ENCODE measurements at regions not wholly inside any gene's neighbourhood (a gene's known extent, or its start where the extent isn't known, plus 50 kb on each side); places are given as distances from the start of the nearest gene placed in this dataset.
"Not testable (repeated sequence)": the region's sequence is repeated elsewhere in the genome, so short reads cannot be mapped to it uniquely, and the experiment has no call there.

DNA sequence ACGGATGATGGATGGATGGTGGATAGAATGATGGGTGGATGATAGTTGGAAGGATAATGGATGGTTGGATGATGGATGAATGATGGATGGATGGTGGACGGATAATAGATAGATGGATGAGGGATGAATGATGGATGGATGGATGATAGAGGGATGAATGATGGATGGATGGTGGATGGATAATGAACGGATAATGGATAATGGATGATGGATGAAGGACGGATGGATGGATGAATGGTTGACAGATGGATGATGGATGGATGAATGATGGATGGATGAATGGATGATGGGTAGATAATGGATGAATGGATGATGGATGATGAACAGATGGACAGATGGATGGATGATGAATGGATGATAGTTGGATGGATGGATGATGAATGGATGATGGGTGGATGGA lies 255.1 kb downstream of the NPHP4 start:
- peaks cover 2% of the 10 kb centered on the region for H3K36me3 Mint-ChIP-seq

DNA sequence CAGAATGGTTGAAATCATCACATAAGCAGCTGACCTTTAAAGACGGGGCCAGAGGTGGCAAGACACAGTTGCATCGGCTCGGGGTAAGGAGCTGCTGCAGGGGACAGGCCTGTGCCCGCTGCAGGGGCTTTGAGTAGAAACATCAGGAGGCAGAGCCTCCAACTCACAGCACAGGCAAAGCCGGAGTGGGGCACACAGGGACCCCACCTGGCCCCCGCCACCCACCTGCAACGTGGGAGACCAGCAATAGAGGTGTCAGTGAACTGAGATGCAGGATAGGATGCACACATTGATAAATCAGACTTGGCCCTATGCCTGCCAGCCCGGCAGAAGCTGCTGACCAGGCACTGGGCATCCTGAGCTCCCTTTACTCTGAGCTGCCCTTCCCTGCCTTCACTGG lies 257.2 kb downstream of the NPHP4 start:
- Mint-ChIP-seq H3K4me3 (no peak overlapping the region), H3K27me3 (peaks cover 4% of the 10 kb centered on the region), H3K9me3 (ENCODE audit: low read depth) (no peaks in the 10 kb centered on the region), H3K4me1 (ENCODE audit: low read depth) (peaks cover 7% of the 10 kb centered on the region), H3K36me3 (peaks cover 2% of the 10 kb centered on the region), H3K27ac (no peak overlapping the region)

More for the DNA sequence above, 255.1 kb downstream of the NPHP4 start:
- Mint-ChIP-seq H3K27me3 (peaks cover 4% of the 10 kb centered on the region), H3K4me1 (ENCODE audit: low read depth) (peaks cover 14% of the 10 kb centered on the region), H3K4me3 (no peak overlapping the region), H3K9me3 (ENCODE audit: low read depth) (no peaks in the 10 kb centered on the region), H3K27ac (no peak overlapping the region)

DNA sequence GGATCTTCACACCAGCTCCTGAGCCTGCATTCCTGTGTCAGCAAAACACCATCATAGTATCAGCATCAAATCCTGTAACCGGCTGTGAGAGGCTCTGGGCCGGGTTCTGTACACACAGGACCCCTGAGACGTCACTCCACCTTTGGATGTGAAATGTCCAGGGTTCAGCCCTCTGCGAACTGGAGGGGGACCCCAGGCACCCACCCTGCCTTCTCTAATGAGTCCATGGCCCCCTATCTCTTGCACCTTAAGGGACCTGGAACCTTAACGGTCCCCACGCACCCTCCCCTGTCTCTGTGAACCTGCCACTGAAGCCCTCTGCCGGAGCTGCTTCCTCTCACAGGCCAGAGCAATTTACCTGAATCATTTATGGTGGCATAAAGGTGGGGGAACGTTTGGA lies 257.8 kb downstream of the NPHP4 start:
- Mint-ChIP-seq H3K4me3 (no peak overlapping the region), H3K36me3 (peaks cover 2% of the 10 kb centered on the region), H3K27ac (no peak overlapping the region), H3K4me1 (ENCODE audit: low read depth) (peaks cover 2% of the 10 kb centered on the region), H3K27me3 (peaks cover 4% of the 10 kb centered on the region), H3K9me3 (ENCODE audit: low read depth) (no peaks in the 10 kb centered on the region)

DNA sequence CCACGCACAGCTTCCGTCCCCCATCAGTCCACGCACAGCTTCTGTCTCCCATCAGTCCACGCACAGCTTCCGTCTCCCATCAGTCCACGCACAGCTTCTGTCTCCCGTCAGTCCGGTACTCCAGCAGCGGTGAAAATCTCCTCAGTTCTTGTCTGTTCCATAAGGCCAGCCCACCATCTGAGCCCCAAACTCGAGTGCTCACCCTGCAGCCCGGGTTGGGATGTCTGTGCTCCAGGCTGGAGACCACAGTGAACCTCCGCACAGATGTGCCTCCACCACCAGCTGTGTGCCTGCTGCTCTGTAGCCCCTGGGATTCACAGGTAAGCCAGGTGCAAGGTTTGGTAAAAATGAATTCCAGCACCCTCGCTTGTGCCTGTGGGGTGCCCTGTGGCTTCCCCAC lies 258.6 kb downstream of the NPHP4 start:
- Mint-ChIP-seq H3K36me3 (peaks cover 2% of the 10 kb centered on the region), H3K27ac (no peak overlapping the region), H3K27me3 (peaks cover 4% of the 10 kb centered on the region), H3K9me3 (ENCODE audit: low read depth) (no peaks in the 10 kb centered on the region), H3K4me1 (ENCODE audit: low read depth) (no peaks in the 10 kb centered on the region), H3K4me3 (no peak overlapping the region)

DNA sequence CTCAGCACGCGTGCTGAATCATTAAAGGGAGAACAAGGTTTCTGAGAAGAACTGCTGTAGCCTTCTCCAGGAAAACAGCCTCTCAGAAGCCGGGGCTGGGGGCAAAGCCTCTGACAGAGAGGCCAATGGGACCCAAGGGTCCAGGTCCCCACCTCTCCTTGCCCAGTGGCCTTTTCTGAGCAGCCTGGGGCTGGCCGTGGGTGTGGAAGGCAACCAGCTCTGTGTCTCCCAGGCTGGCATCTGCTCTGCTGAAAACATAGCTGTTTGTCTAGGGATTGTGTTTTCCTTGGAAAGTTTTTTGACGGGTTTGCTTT lies 261.2 kb downstream of the NPHP4 start:
- H3K27ac Mint-ChIP-seq = no peak overlapping the region
- H3K27me3 Mint-ChIP-seq = peaks cover 2% of the 10 kb centered on the region
- H3K9me3 Mint-ChIP-seq (ENCODE audit: low read depth) = no peaks in the 10 kb centered on the region
- H3K4me3 Mint-ChIP-seq = no peak overlapping the region
- no peaks in the 10 kb centered on the region for H3K4me1 Mint-ChIP-seq (ENCODE audit: low read depth)
- no peaks in the 10 kb centered on the region for H3K36me3 Mint-ChIP-seq

DNA sequence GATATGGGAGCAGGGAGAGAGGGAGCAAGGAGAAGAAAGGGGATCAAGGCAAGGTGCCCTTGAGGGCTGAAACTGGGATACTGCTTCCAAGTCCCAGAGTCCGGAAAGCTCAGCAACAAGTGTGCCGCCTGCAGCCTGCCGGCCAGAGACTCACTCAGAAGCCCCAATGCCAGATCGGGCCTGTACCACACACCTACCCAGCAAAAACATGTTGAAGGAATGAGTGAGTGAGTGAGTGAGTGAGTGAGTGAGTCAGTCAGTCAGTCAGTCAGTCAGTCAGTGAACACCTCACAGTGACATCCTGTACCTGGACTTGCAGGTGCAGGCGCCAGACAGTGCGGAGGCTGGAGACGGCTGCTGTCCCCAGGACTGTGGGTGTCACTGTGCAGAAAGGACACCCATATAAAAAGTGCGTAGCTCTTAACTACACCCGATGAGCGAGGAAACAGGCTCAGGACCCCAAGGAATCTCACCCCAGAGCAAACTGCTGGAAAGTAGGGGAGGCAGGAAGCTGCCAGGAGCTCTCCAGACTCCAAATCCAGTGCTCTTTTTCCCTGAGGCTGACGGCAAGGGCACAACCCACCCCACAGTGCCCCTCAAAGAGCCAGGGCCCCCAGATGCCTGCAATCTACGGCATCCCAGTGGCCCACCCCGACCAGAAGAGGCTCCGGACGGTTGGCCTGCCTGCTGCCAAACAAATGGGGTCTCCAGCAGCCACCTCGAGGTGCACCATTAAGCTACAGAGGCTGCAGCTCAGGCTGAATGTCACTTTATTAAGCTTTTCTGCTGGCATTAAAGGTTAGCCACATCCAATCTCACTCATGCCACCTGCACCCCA lies 261.7 kb downstream of the NPHP4 start:
- Mint-ChIP-seq H3K4me3 (no peak overlapping the region), H3K27me3 (peaks cover 2% of the 10 kb centered on the region), H3K9me3 (ENCODE audit: low read depth) (no peaks in the 10 kb centered on the region), H3K36me3 (no peaks in the 10 kb centered on the region), H3K27ac (no peak overlapping the region), H3K4me1 (ENCODE audit: low read depth) (no peaks in the 10 kb centered on the region)

DNA sequence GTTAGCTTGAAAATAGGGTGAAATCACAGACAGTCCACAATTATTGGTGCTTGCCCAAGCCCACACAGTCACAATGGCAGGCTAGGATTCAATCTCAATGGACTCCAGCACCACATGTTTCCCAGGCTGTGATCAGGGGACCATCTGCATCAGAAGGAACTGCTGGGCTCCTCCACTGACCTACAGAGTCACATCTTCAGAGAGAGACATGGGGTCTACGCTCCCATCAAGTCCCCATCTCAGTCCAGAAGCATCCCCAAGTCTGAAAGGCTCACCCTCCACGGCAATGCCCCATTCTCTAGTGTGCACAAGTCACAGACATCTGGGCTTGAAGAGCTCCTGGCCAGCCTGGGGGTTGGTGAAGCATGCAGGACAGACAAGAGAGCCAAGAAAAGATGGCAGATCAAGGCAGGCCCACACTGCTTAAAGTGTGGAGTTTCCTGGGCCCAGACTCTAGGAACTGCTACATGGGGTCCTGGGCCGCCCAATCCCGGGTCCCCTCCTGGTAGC lies 262.5 kb downstream of the NPHP4 start:
- Mint-ChIP-seq H3K9me3 (ENCODE audit: low read depth) (no peaks in the 10 kb centered on the region), H3K27me3 (peaks cover 4% of the 10 kb centered on the region), H3K36me3 (no peaks in the 10 kb centered on the region), H3K4me1 (ENCODE audit: low read depth) (no peaks in the 10 kb centered on the region), H3K4me3 (no peak overlapping the region), H3K27ac (no peak overlapping the region)

DNA sequence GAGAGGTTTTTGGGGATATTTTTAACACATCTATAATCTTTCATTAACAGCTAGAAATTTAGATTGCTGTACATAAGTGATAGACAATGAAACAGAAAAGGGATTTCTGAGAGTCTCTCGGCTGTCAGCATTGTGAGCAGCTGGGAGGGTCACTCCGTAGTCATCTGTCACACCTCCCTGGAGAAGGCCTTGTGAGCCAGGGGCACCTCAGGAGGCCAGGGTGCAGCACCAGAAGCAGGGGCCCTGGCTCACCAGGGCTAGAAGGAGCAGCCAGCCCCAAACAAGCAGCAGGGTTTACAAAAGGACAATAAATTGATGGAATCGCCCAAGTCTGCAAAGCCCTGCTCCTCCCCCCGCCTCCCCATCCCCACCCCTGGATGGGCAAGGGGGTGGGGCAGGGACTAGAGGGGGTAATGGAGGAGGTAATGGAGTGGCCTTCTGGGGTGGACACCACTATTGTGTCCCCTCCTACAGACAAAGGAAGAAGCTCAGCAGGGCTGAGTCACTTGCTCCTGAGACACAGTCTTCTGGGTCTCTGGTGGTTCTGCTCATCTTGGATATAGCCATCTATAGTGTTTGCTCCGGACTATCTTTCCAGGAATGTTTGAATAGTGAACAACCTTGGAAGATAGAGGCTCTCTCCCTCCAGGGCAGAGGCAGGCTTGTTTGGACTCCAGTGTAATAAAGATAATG lies 263.4 kb downstream of the NPHP4 start:
- H3K9me3 Mint-ChIP-seq (ENCODE audit: low read depth) = no peaks in the 10 kb centered on the region
- no peak overlapping the region for H3K4me3 Mint-ChIP-seq
- H3K4me1 Mint-ChIP-seq (ENCODE audit: low read depth) = no peaks in the 10 kb centered on the region
- no peak overlapping the region for H3K27ac Mint-ChIP-seq
- H3K27me3 Mint-ChIP-seq = peaks cover 4% of the 10 kb centered on the region
- H3K36me3 Mint-ChIP-seq = no peaks in the 10 kb centered on the region

DNA sequence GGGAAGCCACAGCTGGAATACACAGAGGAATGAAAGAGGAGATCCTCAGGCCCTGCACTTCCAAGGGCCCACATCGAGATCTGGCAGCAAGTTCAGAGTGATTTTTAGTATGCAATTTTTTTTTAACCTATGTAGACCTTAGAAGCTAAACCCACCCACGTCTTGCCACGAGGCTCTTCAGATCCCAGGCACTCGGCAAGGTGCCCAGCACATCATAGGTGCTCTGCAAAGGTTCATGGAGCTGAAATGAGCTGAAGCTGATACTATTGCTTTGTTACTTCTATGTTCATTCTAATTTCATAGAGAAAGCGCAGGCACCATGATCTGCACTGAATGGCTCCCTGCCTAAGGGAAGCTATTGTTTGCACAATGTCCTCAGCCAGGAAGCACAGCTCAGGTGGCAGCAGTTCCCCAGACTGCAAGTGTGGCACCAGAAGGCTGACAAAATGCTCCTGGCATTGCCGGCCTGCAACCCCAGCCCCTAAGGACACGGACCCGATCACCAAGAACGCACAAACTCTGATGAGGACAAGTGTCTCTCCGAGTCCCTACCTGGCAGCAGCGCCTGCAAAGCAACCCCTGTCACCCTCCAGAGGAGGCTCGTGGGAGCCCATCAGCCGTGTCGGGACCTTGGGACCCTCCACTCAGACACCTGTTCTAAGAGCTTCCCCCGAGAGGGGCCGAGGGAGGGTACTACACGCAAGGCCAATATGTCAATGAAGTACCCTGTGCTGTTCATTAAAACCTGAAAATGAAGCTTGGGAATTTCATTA lies 264.2 kb downstream of the NPHP4 start:
- H3K4me3 Mint-ChIP-seq = no peak overlapping the region
- H3K27me3 Mint-ChIP-seq = peaks cover 2% of the 10 kb centered on the region
- no peaks in the 10 kb centered on the region for H3K9me3 Mint-ChIP-seq (ENCODE audit: low read depth)
- H3K27ac Mint-ChIP-seq = no peak overlapping the region
- H3K4me1 Mint-ChIP-seq (ENCODE audit: low read depth) = no peaks in the 10 kb centered on the region
- H3K36me3 Mint-ChIP-seq = no peaks in the 10 kb centered on the region

DNA sequence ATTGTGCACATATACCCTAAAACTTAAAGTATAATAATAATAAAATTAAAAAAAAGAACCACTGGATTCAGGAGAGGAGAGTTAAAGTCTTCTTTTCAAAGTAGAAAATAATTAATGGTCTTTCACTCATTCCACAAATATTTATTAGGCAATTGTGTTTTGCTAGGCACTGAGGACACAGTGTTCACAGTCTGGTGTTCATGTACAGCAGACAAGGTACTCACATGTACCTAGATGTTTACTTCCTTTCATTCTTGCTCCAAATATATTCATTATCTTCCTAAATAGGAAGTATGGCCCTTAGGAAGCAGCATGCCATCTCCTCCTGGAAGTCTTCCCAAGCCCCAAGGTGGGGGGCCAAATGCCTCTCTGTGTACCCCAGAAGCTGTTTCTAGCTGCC lies 265.0 kb downstream of the NPHP4 start:
- Mint-ChIP-seq H3K4me3 (no peak overlapping the region), H3K27me3 (peaks cover 2% of the 10 kb centered on the region), H3K9me3 (ENCODE audit: low read depth) (no peaks in the 10 kb centered on the region), H3K36me3 (no peaks in the 10 kb centered on the region), H3K27ac (no peak overlapping the region), H3K4me1 (ENCODE audit: low read depth) (no peaks in the 10 kb centered on the region)

DNA sequence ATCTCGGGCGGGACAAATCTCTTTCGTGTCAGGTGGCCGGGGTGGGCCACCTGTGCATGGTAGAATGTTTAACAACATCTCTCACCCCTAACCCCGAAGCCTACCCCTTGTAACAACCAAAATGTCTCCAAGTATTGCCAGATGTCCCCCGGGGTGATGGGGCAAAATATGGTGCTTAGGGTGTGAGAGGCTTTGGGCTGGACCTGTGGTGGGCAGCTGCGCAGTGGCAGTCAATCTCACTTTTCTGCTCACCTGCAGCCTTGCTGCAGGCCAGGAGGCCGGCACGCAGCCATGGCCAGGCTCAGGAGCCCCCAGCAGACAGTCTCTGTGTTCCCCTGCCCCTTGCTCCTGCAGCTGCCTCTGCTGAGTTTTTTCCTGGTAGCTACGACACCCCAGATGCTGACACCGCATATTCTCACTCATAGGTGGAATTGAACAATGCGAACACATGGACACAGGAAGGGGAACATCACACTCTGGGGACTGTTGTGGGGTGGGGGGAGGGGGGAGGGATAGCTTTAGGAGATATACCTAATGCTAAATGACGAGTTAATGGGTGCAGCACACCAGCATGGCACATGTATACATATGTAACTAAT lies 265.5 kb downstream of the NPHP4 start:
- H3K4me1 Mint-ChIP-seq (ENCODE audit: low read depth); H3K4me3 Mint-ChIP-seq; H3K27ac Mint-ChIP-seq; H3K36me3 Mint-ChIP-seq; H3K27me3 Mint-ChIP-seq; H3K9me3 Mint-ChIP-seq (ENCODE audit: low read depth): not testable (repeated sequence)

DNA sequence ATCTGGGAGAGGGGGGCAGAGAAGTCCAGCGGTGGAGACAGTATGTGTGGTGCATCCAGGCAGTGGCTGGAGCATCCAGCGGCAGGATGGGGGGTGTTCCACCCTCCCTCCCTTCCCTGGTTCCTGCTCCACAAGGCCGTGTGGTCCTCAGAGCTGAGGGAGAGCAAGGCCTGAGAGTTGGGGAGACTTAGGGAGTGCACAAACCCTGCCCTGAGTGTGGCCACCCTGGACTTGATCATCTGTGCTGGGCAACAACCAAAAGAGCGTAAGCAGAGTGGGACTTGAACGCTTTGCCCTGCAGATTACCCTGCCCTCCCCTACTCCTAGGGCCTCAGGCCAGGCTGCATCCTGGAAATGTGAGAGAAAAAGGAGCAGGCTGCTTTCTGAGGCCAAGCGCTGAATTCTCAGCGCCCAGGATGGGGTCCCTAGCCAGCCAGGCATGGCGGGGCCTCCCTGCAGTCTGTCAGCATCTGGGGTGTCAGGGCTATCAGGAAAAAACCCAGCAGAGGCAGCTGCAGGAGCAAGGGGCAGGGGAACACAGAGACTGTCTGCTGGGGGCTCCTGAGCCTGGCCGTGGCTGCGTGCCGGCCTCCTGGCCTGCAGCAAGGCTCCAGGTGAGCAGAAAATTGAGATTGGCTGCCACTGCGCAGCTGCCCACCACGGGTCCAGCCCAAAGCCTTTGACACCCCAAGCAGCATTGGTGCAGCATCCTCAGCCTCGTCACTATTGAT lies 266.2 kb downstream of the NPHP4 start:
- no peaks in the 10 kb centered on the region for H3K36me3 Mint-ChIP-seq
- no peaks in the 10 kb centered on the region for H3K9me3 Mint-ChIP-seq (ENCODE audit: low read depth)
- no peak overlapping the region for H3K4me3 Mint-ChIP-seq
- peaks cover 2% of the 10 kb centered on the region for H3K27me3 Mint-ChIP-seq
- H3K27ac Mint-ChIP-seq = no peak overlapping the region
- no peaks in the 10 kb centered on the region for H3K4me1 Mint-ChIP-seq (ENCODE audit: low read depth)

DNA sequence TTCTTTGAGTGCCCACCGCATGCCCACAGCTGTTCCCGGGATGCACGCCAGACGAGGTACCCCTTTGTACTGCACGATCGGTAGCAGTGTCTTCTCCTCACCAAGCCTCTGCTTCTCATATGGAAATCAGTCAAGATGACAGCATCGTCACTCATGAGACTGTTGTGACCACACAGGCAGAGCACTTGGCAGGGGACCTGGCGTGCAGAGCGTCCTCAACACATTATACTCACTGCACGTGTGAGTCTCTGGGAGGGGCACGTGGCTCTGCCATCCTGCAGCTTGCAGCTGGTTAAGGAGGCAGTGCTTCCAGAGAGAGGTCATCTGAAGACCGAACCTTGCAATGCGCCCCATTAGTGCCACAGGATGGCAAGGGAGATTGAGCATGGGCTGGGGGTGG lies 266.8 kb downstream of the NPHP4 start:
- H3K4me3 Mint-ChIP-seq = no peak overlapping the region
- H3K27me3 Mint-ChIP-seq = peaks cover 2% of the 10 kb centered on the region
- H3K9me3 Mint-ChIP-seq (ENCODE audit: low read depth) = no peaks in the 10 kb centered on the region
- no peaks in the 10 kb centered on the region for H3K4me1 Mint-ChIP-seq (ENCODE audit: low read depth)
- H3K27ac Mint-ChIP-seq = no peak overlapping the region
- H3K36me3 Mint-ChIP-seq = no peaks in the 10 kb centered on the region

DNA sequence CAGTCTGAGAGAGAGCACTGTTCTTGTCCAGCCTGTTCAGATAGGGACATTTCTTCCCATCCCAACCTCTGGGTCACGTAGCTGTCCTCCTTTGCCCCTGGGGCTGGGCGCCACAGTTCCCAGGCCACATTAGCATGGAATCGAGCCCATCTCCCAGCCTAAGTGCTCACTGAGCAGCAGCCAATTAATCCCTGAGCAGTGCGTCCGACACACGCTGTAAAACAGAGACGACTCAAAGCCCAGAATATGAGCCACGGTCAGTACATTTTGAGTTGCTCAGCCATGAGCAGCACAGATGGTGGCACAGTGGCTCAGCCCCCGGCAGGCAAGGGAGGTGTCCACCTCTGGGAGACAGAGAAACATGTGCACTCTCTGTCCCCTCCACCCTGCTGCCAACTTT lies 267.4 kb downstream of the NPHP4 start:
- no peaks in the 10 kb centered on the region for H3K9me3 Mint-ChIP-seq (ENCODE audit: low read depth)
- H3K4me3 Mint-ChIP-seq = no peak overlapping the region
- H3K36me3 Mint-ChIP-seq = no peaks in the 10 kb centered on the region
- no peaks in the 10 kb centered on the region for H3K4me1 Mint-ChIP-seq (ENCODE audit: low read depth)
- no peak overlapping the region for H3K27ac Mint-ChIP-seq
- peaks cover 2% of the 10 kb centered on the region for H3K27me3 Mint-ChIP-seq

All from activated naive CD8-positive, alpha-beta T cell (primary cell).